CD4-positive, CD25-positive, alpha-beta regulatory T cell (primary cell): ENCODE measurements at regions not wholly inside any gene's neighbourhood (a gene's known extent, or its start where the extent isn't known, plus 50 kb on each side); places are given as distances from the start of the nearest gene placed in this dataset.

ENCODE experiments used
- ATAC-seq, 2 donors: fragments of 150-1000 bp; cut with Tn5 transposase; one replicate each; pipeline ENCODE4 v1.10.0; 2021; ENCODE audit warnings: low read depth in 2 of 2, moderate number of reproducible peaks in 2 of 2, moderate library complexity in 1 of 2
- DNase-seq, 3 donors: peaks; one replicate each; pipeline versions ENCODE4 v3.0.0 to v3.0.0-alpha.2; 2012 to 2022; ENCODE audit warnings: mixed read lengths in 1 of 3
- H3K27ac ChIP-seq: one replicate; pipeline ENCODE4 v1.7.0; 2013; ENCODE audit warnings: mild to moderate bottlenecking, low read length; ENCODE audit not compliant: insufficient read depth, poor library complexity, severe bottlenecking
- H3K27me3 ChIP-seq: one replicate; pipeline ENCODE4 v1.7.0; 2013; ENCODE audit warnings: low read length; ENCODE audit not compliant: control insufficient read depth, insufficient read depth
- H3K36me3 ChIP-seq: one replicate; pipeline ENCODE4 v1.7.0; 2013; ENCODE audit warnings: mild to moderate bottlenecking, low read length, moderate library complexity; ENCODE audit not compliant: control insufficient read depth, insufficient read depth
- H3K4me1 ChIP-seq: 2 replicates; pipeline ENCODE4 v1.7.0; 2013; ENCODE audit warnings: mild to moderate bottlenecking, low read length; ENCODE audit not compliant: insufficient read depth, control insufficient read depth, poor library complexity, severe bottlenecking
- H3K4me3 ChIP-seq: one replicate; pipeline ENCODE4 v1.7.0; 2013; ENCODE audit warnings: low read depth, mild to moderate bottlenecking, low read length, moderate library complexity
- H3K9me3 ChIP-seq, 2 experiments: 1 replicate in 1 of 2; 2 replicates in 1 of 2; pipeline ENCODE4 v1.7.0; 2013; ENCODE audit warnings: low read length in 2 of 2, mild to moderate bottlenecking in 1 of 2, moderate library complexity in 1 of 2; ENCODE audit not compliant: control insufficient read depth in 2 of 2
- H3K27ac Mint-ChIP-seq, 3 donors: one replicate each; pipeline ENCODE4 v1.8.0; 2020 to 2022; ENCODE audit warnings: mild to moderate bottlenecking in 3 of 3, mixed read lengths in 3 of 3, moderate library complexity in 2 of 3
- H3K27me3 Mint-ChIP-seq: one replicate; pipeline ENCODE4 v1.8.0; 2022; ENCODE audit warnings: mild to moderate bottlenecking, mixed read lengths
- H3K36me3 Mint-ChIP-seq: one replicate; pipeline ENCODE4 v1.8.0; 2020; ENCODE audit warnings: mixed read lengths
- H3K4me1 Mint-ChIP-seq, 4 donors: one replicate each; pipeline ENCODE4 v1.8.0; 2020 to 2022; ENCODE audit warnings: mixed read lengths in 4 of 4, mild to moderate bottlenecking in 1 of 4
- H3K4me3 Mint-ChIP-seq, 4 donors: one replicate each; pipeline ENCODE4 v1.8.0; 2020 to 2022; ENCODE audit warnings: mild to moderate bottlenecking in 4 of 4, mixed read lengths in 4 of 4, moderate library complexity in 3 of 4
- H3K9me3 Mint-ChIP-seq, 7 donors: one replicate each; pipeline ENCODE4 v1.8.0; 2020 to 2022; ENCODE audit warnings: mixed read lengths in 7 of 7, mild to moderate bottlenecking in 3 of 7, moderate library complexity in 2 of 7

- Mint-ChIP-seq H3K4me1 (no peaks in the 10 kb centered on the region), H3K4me3 (no peak overlapping the region), H3K9me3 (peaks cover 0 to 7% (median 2%) of the 10 kb centered on the region in 7 donors), H3K27me3 (peaks cover 15% of the 10 kb centered on the region), H3K36me3 (no peaks in the 10 kb centered on the region), H3K27ac (no peak overlapping the region)
- no peak for ATAC-seq
- H3K9me3 ChIP-seq = no peaks in the 10 kb centered on the region
- no peaks in the 10 kb centered on the region for H3K4me1 ChIP-seq
- no peaks in the 10 kb centered on the region for H3K27me3 ChIP-seq
- H3K4me3 ChIP-seq = no peak overlapping the region
- DNase-seq = no peak
- no peak overlapping the region for H3K27ac ChIP-seq
- H3K36me3 ChIP-seq = no peaks in the 10 kb centered on the region
Measured at GRCh38 chr7:7080802-7081201, 101.5 kb upstream of the C1GALT1 start.

- H3K4me1 ChIP-seq = no peaks in the 10 kb centered on the region
- Mint-ChIP-seq H3K9me3 (peaks cover 0 to 11% (median 4%) of the 10 kb centered on the region in 7 donors), H3K4me3 (no peak overlapping the region), H3K27ac (no peak overlapping the region), H3K4me1 (no peaks in the 10 kb centered on the region), H3K36me3 (no peaks in the 10 kb centered on the region), H3K27me3 (peaks cover 46% of the 10 kb centered on the region)
- DNase-seq = no peak
- no peaks in the 10 kb centered on the region for H3K9me3 ChIP-seq
- no peak overlapping the region for H3K4me3 ChIP-seq
- no peak overlapping the region for H3K27ac ChIP-seq
- no peak for ATAC-seq
- H3K27me3 ChIP-seq = peaks cover 2% of the 10 kb centered on the region
- no peaks in the 10 kb centered on the region for H3K36me3 ChIP-seq
Measured at GRCh38 chr7:7090460-7090859, 91.9 kb upstream of the C1GALT1 start.

- no peak for ATAC-seq
- H3K27ac Mint-ChIP-seq = no peak overlapping the region
Measured at GRCh38 chr7:7098280-7098818, 84.0 kb upstream of the C1GALT1 start.

GRCh38 chr7:7099584-7100014, 82.7 kb upstream of the C1GALT1 start:
- ATAC-seq (no peak), DNase-seq (no peak)
- Mint-ChIP-seq H3K27ac (no peak overlapping the region), H3K36me3 (no peaks in the 10 kb centered on the region), H3K4me3 (no peak overlapping the region), H3K27me3 (peaks cover 16% of the 10 kb centered on the region), H3K4me1 (peaks cover 0 to 5% (median 3%) of the 10 kb centered on the region in 4 donors), H3K9me3 (peaks cover 0 to 2% (median 0%) of the 10 kb centered on the region in 7 donors)
- Histone ChIP-seq H3K9me3 (no peaks in the 10 kb centered on the region), H3K4me1 (no peaks in the 10 kb centered on the region), H3K36me3 (no peaks in the 10 kb centered on the region), H3K27me3 (no peaks in the 10 kb centered on the region), H3K4me3 (no peak overlapping the region), H3K27ac (no peak overlapping the region)

More at GRCh38 chr7:7098280-7098818, 84.0 kb upstream of the C1GALT1 start:
- H3K4me1 Mint-ChIP-seq = peaks cover 0 to 4% (median 3%) of the 10 kb centered on the region in 4 donors
- no peak overlapping the region for H3K27ac ChIP-seq
- no peaks in the 10 kb centered on the region for H3K27me3 ChIP-seq
- H3K4me3 ChIP-seq = no peak overlapping the region
- H3K36me3 Mint-ChIP-seq = no peaks in the 10 kb centered on the region
- no peak overlapping the region for H3K4me3 Mint-ChIP-seq
- H3K4me1 ChIP-seq = no peaks in the 10 kb centered on the region
- peaks cover 18% of the 10 kb centered on the region for H3K27me3 Mint-ChIP-seq
- DNase-seq = no peak
- no peaks in the 10 kb centered on the region for H3K9me3 ChIP-seq
- peaks cover 0 to 2% (median 0%) of the 10 kb centered on the region in 7 donors for H3K9me3 Mint-ChIP-seq
- H3K36me3 ChIP-seq = no peaks in the 10 kb centered on the region

GRCh38 chr7:7100432-7100849, 81.9 kb upstream of the C1GALT1 start:
- no peaks in the 10 kb centered on the region for H3K36me3 ChIP-seq
- Mint-ChIP-seq H3K4me1 (peaks cover 0 to 5% (median 4%) of the 10 kb centered on the region in 4 donors), H3K4me3 (no peak overlapping the region), H3K27me3 (peaks cover 13% of the 10 kb centered on the region), H3K9me3 (peaks cover 0 to 2% (median 0%) of the 10 kb centered on the region in 7 donors), H3K27ac (no peak overlapping the region), H3K36me3 (no peaks in the 10 kb centered on the region)
- H3K4me1 ChIP-seq = peaks cover 2% of the 10 kb centered on the region
- H3K9me3 ChIP-seq = no peaks in the 10 kb centered on the region
- ATAC-seq (no peak), DNase-seq (no peak)
- H3K27me3 ChIP-seq = no peaks in the 10 kb centered on the region
- no peak overlapping the region for H3K4me3 ChIP-seq
- H3K27ac ChIP-seq = no peak overlapping the region

GRCh38 chr7:7102906-7103305, 79.4 kb upstream of the C1GALT1 start:
- Mint-ChIP-seq H3K27me3 (peaks cover 5% of the 10 kb centered on the region), H3K4me1 (peaks cover 0 to 7% (median 5%) of the 10 kb centered on the region in 4 donors), H3K4me3 (no peak overlapping the region), H3K9me3 (peaks cover 0 to 2% (median 0%) of the 10 kb centered on the region in 7 donors), H3K27ac (no peak overlapping the region), H3K36me3 (no peaks in the 10 kb centered on the region)
- no peaks in the 10 kb centered on the region for H3K9me3 ChIP-seq
- H3K4me1 ChIP-seq = peaks cover 3% of the 10 kb centered on the region
- ATAC-seq (no peak), DNase-seq (no peak)
- no peak overlapping the region for H3K27ac ChIP-seq
- H3K4me3 ChIP-seq = no peak overlapping the region
- H3K27me3 ChIP-seq = no peaks in the 10 kb centered on the region
- H3K36me3 ChIP-seq = no peaks in the 10 kb centered on the region

- Histone ChIP-seq H3K4me1 (peaks cover 3% of the 10 kb centered on the region), H3K4me3 (no peak overlapping the region), H3K27me3 (no peaks in the 10 kb centered on the region), H3K36me3 (no peaks in the 10 kb centered on the region), H3K9me3 (peaks cover 0 to under 1% of the 10 kb centered on the region in 2 experiments), H3K27ac (no peak overlapping the region)
- peak; percentile 53 to 72 for ATAC-seq
- H3K36me3 Mint-ChIP-seq = no peaks in the 10 kb centered on the region
- H3K4me3 Mint-ChIP-seq = no peak overlapping the region
- H3K27ac Mint-ChIP-seq = no peak overlapping the region
- H3K9me3 Mint-ChIP-seq = peaks cover 0 to 2% (median 0%) of the 10 kb centered on the region in 7 donors
- DNase-seq = peak in 2 of 3 donors; percentile 61 to 73
- peaks cover 5% of the 10 kb centered on the region for H3K27me3 Mint-ChIP-seq
- H3K4me1 Mint-ChIP-seq = peaks cover 0 to 7% (median 5%) of the 10 kb centered on the region in 4 donors
Measured at GRCh38 chr7:7103343-7104313, 78.7 kb upstream of the C1GALT1 start.
